ENCODE measurements at regions not wholly inside any gene's neighbourhood (a gene's known extent, or its start where the extent isn't known, plus 50 kb on each side); places are given as distances from the start of the nearest gene placed in this dataset.

- H3K4me3 ChIP-seq (ENCODE audit: low read length): no peak overlapping the region
- DNase-seq (ENCODE audit: low read depth, low spot score): no peak
Measured at GRCh38 chr10:2463316-2463715, 604.0 kb upstream of the PFKP start.

GRCh38 chr10:2462581-2462980 is 604.8 kb upstream of the PFKP start:
- DNase-seq (ENCODE audit: low read depth, low spot score): no peak
- no peak overlapping the region for H3K4me3 ChIP-seq (ENCODE audit: low read length)

- DNase-seq (ENCODE audit: low read depth, low spot score): no peak
- H3K4me3 ChIP-seq (ENCODE audit: low read length): no peak overlapping the region
Measured at GRCh38 chr10:2460812-2461211, 606.5 kb upstream of the PFKP start.

GRCh38 chr10:2459713-2460112 is 607.6 kb upstream of the PFKP start:
- no peak overlapping the region for H3K4me3 ChIP-seq (ENCODE audit: low read length)
- no peak for DNase-seq (ENCODE audit: low read depth, low spot score)

GRCh38 chr10:2456834-2457233 is 610.5 kb upstream of the PFKP start:
- no peak for DNase-seq (ENCODE audit: low read depth, low spot score)
- H3K4me3 ChIP-seq (ENCODE audit: low read length): no peak overlapping the region

- DNase-seq (ENCODE audit: low read depth, low spot score): no peak
- H3K4me3 ChIP-seq (ENCODE audit: low read length): no peak overlapping the region
Measured at GRCh38 chr10:2445370-2445769, 622.0 kb upstream of the PFKP start.

- DNase-seq (ENCODE audit: low read depth, low spot score): no peak
- H3K4me3 ChIP-seq (ENCODE audit: low read length): no peak overlapping the region
Measured at GRCh38 chr10:2439983-2440382, 627.4 kb upstream of the PFKP start.

GRCh38 chr10:2439000-2439399 is 628.3 kb upstream of the PFKP start:
- no peak for DNase-seq (ENCODE audit: low read depth, low spot score)
- no peak overlapping the region for H3K4me3 ChIP-seq (ENCODE audit: low read length)

GRCh38 chr10:2438248-2438939 is 629.0 kb upstream of the PFKP start:
- H3K4me3 ChIP-seq (ENCODE audit: low read length): no peak overlapping the region
- DNase-seq (ENCODE audit: low read depth, low spot score): no peak

GRCh38 chr10:2436933-2437332 is 630.4 kb upstream of the PFKP start:
- no peak overlapping the region for H3K4me3 ChIP-seq (ENCODE audit: low read length)
- DNase-seq (ENCODE audit: low read depth, low spot score): no peak

GRCh38 chr10:2431961-2432360 is 635.4 kb upstream of the PFKP start:
- DNase-seq (ENCODE audit: low read depth, low spot score): no peak

GRCh38 chr10:2427412-2427811 is 639.9 kb upstream of the PFKP start:
- no peak overlapping the region for H3K4me3 ChIP-seq (ENCODE audit: low read length)
- no peak for DNase-seq (ENCODE audit: low read depth, low spot score)

More at GRCh38 chr10:2431961-2432360, 635.4 kb upstream of the PFKP start:
- H3K4me3 ChIP-seq (ENCODE audit: low read length): no peak overlapping the region

GRCh38 chr10:2425320-2425719 is 642.0 kb upstream of the PFKP start:
- DNase-seq (ENCODE audit: low read depth, low spot score): no peak

GRCh38 chr10:2414562-2414961 is 652.8 kb upstream of the PFKP start:
- no peak overlapping the region for H3K4me3 ChIP-seq (ENCODE audit: low read length)
- no peak for DNase-seq (ENCODE audit: low read depth, low spot score)

More at GRCh38 chr10:2425320-2425719, 642.0 kb upstream of the PFKP start:
- H3K4me3 ChIP-seq (ENCODE audit: low read length): no peak overlapping the region

GRCh38 chr10:2414039-2414438 is 653.3 kb upstream of the PFKP start:
- no peak overlapping the region for H3K4me3 ChIP-seq (ENCODE audit: low read length)
- no peak for DNase-seq (ENCODE audit: low read depth, low spot score)

GRCh38 chr10:2410049-2410448 is 657.3 kb upstream of the PFKP start:
- no peak overlapping the region for H3K4me3 ChIP-seq (ENCODE audit: low read length)
- no peak for DNase-seq (ENCODE audit: low read depth, low spot score)

- no peak overlapping the region for H3K4me3 ChIP-seq (ENCODE audit: low read length)
- no peak for DNase-seq (ENCODE audit: low read depth, low spot score)
Measured at GRCh38 chr10:2401459-2401858, 664.1 kb upstream of the ADARB2 start.

- no peak overlapping the region for H3K4me3 ChIP-seq (ENCODE audit: low read length)
- peak; percentile 46 for DNase-seq (ENCODE audit: low read depth, low spot score)
Measured at GRCh38 chr10:2399482-2399881, 662.2 kb upstream of the ADARB2 start.

- DNase-seq (ENCODE audit: low read depth, low spot score): no peak
- H3K4me3 ChIP-seq (ENCODE audit: low read length): no peak overlapping the region
Measured at GRCh38 chr10:2392145-2392812, 655.0 kb upstream of the ADARB2 start.

GRCh38 chr10:2387672-2388071 is 650.3 kb upstream of the ADARB2 start:
- H3K4me3 ChIP-seq (ENCODE audit: low read length): no peak overlapping the region
- no peak for DNase-seq (ENCODE audit: low read depth, low spot score)

GRCh38 chr10:2387261-2387660 is 649.9 kb upstream of the ADARB2 start:
- DNase-seq (ENCODE audit: low read depth, low spot score): no peak

More at GRCh38 chr10:2387261-2387660, 649.9 kb upstream of the ADARB2 start:
- no peak overlapping the region for H3K4me3 ChIP-seq (ENCODE audit: low read length)

All from Jurkat, Clone E6-1 (cell line).